ENCODE measurements at regions not wholly inside any gene's neighbourhood (a gene's known extent, or its start where the extent isn't known, plus 50 kb on each side); places are given as distances from the start of the nearest gene placed in this dataset.

DNA sequence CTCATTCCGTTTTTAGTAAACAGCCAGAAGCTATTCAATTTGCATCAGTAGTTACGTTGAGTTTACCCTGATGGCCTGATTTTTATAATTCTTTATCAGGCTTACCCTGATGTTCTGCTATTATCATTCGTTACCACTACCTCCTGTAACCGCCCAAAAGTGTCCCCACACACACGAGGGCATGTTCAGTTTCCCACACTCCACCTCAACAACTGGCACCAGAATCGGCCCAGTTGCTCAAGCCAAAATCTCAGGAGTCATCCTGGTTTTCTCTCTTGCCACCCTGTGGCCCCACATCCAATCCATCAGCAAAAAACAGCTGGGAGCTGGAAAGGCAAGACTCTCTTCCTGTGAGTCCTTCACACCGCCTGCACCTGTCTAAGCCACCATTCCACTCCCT, 102.9 kb upstream of the RAB6C start:
- no peak overlapping the region for H3K27ac Mint-ChIP-seq (ENCODE audit: unreplicated experiment)

DNA sequence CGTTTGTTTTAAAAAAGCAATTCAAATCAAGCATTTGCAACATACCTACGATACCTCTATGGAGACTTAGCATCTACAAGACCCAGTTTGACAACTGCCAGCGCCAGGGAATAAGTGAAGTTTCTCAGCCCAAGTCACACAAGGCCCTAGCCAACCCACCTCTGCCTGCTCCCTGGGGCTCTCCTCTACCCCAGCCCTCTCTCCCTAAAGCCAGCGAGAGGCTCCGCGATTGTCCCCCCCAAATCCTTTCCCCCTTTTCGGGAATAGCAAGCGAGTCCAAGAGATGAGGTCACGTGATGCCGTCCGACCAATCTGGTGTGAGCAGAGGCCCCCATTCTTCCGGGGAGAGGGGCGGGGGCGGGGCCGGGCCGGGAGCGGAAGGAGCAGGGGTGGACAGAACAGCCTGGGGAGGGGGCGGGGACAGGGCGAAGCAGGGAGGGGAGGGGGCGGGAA, 102.2 kb upstream of the RAB6C start:
- H3K4me3 ChIP-seq (ENCODE audit: low read depth, low read length): peak overlapping the region; percentile 90
- Mint-ChIP-seq H3K27ac (ENCODE audit: unreplicated experiment) (peak overlapping the region; percentile 57), H3K4me1 (ENCODE audit: low read depth, unreplicated experiment) (peaks cover 7% of the 10 kb centered on the region), H3K27me3 (ENCODE audit: insufficient read depth, unreplicated experiment) (peaks cover 15% of the 10 kb centered on the region), H3K4me3 (ENCODE audit: unreplicated experiment) (peak overlapping the region; percentile 94), H3K9me3 (ENCODE audit: unreplicated experiment) (no peaks in the 10 kb centered on the region), H3K36me3 (ENCODE audit: insufficient read depth, unreplicated experiment) (no peaks in the 10 kb centered on the region)
- H3K36me3 ChIP-seq (ENCODE audit: control insufficient read depth, insufficient read depth, low read length): no peaks in the 10 kb centered on the region
- TF ChIP-seq, protein P1, sequence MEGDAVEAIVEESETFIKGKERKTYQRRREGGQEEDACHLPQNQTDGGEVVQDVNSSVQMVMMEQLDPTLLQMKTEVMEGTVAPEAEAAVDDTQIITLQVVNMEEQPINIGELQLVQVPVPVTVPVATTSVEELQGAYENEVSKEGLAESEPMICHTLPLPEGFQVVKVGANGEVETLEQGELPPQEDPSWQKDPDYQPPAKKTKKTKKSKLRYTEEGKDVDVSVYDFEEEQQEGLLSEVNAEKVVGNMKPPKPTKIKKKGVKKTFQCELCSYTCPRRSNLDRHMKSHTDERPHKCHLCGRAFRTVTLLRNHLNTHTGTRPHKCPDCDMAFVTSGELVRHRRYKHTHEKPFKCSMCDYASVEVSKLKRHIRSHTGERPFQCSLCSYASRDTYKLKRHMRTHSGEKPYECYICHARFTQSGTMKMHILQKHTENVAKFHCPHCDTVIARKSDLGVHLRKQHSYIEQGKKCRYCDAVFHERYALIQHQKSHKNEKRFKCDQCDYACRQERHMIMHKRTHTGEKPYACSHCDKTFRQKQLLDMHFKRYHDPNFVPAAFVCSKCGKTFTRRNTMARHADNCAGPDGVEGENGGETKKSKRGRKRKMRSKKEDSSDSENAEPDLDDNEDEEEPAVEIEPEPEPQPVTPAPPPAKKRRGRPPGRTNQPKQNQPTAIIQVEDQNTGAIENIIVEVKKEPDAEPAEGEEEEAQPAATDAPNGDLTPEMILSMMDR (IDR thresholded peaks at IDR 0.05; ENCODE audit: insufficient read depth in 1 of 2, low read depth in 1 of 2, low read length in 1 of 2, severe bottlenecking in 1 of 2, unreplicated experiment in 1 of 2): no peak
- intact Hi-C loops (cut with micrococcal nuclease; ENCODE audit: unreplicated experiment): loop anchor here (2.0 kb wide), 1 partner anchor 15 kb away; no protein-coding TSS in a partner anchor
- ChIA-PET POLR2A (no interaction called here), CTCF (interaction anchor here (1.0 kb wide), 1 partner anchor 46 kb away, joined by 3 read pairs; no protein-coding TSS in a partner anchor)
- BruUV-seq (replicated peaks): no TSS peak
- 0 out of 2 replicates have a peak, but pooled peaks cover 3% of the 10 kb centered on the region for H3K4me1 ChIP-seq
- H3K27me3 ChIP-seq (replicated peaks; ENCODE audit: control insufficient read depth, insufficient read depth, low read length): no peaks in the 10 kb centered on the region
- peak; percentile 80 to 93 for DNase-seq
- no peaks in the 10 kb centered on the region for H3K9me3 ChIP-seq

More for the DNA sequence above, 102.9 kb upstream of the RAB6C start:
- DNase-seq: no peak
- TF ChIP-seq, protein P1 (IDR thresholded peaks at IDR 0.05; ENCODE audit: insufficient read depth in 1 of 2, low read depth in 1 of 2, low read length in 1 of 2, severe bottlenecking in 1 of 2, unreplicated experiment in 1 of 2): no peak
- Histone ChIP-seq H3K4me1 (0 out of 2 replicates have a peak, but pooled peaks cover 3% of the 10 kb centered on the region), H3K27me3 (replicated peaks; ENCODE audit: control insufficient read depth, insufficient read depth, low read length) (no peaks in the 10 kb centered on the region), H3K9me3 (no peaks in the 10 kb centered on the region), H3K4me3 (ENCODE audit: low read depth, low read length) (peak overlapping the region; percentile 90), H3K36me3 (ENCODE audit: control insufficient read depth, insufficient read depth, low read length) (no peaks in the 10 kb centered on the region)
- Mint-ChIP-seq H3K4me3 (ENCODE audit: unreplicated experiment) (peak overlapping the region; percentile 94), H3K4me1 (ENCODE audit: low read depth, unreplicated experiment) (peaks cover 7% of the 10 kb centered on the region), H3K27me3 (ENCODE audit: insufficient read depth, unreplicated experiment) (peaks cover 16% of the 10 kb centered on the region), H3K9me3 (ENCODE audit: unreplicated experiment) (no peaks in the 10 kb centered on the region), H3K36me3 (ENCODE audit: insufficient read depth, unreplicated experiment) (no peaks in the 10 kb centered on the region)
- intact Hi-C loops (cut with micrococcal nuclease; ENCODE audit: unreplicated experiment): loop anchor here (2.0 kb wide), 1 partner anchor 14 kb away; no protein-coding TSS in a partner anchor
- no TSS peak for BruUV-seq (replicated peaks)
- ChIA-PET POLR2A (no interaction called here), CTCF (no interaction called here)

DNA sequence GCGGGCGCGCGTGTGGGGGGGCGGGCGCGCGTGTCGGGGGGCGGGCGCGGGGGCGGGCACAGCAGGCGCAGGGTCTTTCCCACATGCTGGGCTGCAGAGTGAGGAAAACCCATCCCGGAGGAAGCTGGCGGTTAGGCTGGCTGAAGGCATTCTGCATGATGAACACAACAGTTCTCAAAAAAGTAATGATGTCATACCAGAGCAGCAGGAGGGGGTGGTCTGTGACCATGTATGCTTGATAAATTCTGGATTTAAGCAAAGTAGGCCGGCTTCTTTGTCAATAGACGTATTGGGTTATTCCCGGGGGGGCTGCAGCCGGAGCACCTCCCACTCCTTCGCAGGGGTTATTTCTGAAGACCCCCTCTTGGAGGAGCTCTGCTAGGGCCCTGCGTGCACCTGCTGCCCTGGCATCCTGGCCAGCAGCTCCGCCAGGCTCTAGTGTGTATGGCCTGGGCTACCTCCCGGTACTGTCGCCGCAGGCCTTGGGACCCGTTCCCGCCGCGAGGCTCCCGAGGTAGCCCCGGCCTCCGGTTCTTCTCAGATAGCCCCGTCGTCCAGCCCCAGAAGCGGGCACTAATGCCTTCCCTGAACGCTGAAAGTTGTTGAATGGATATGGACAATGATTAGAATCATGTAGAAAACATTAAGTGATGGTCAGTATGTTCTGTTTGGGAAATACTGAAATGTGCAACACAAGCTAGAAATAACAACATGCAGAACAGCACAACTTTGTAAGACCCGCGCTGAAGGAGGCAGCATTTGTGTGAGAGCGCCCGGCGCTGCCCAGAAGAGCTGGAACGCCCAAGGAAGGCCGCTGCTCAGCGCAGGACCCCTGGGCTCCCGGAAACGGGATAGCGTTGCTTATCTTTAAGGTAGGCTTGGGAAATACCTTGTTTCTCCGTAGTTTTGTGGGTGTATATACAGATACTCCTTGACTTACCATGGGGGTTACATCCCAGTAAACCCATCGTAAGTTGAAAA, 101.4 kb upstream of the RAB6C start:
- Histone ChIP-seq H3K4me3 (ENCODE audit: low read depth, low read length) (peak overlapping the region; percentile 90), H3K36me3 (ENCODE audit: control insufficient read depth, insufficient read depth, low read length) (no peaks in the 10 kb centered on the region), H3K4me1 (0 out of 2 replicates have a peak, but pooled peaks cover 3% of the 10 kb centered on the region), H3K27me3 (replicated peaks; ENCODE audit: control insufficient read depth, insufficient read depth, low read length) (no peaks in the 10 kb centered on the region; the same call in 1 of the 2 replicates), H3K9me3 (no peaks in the 10 kb centered on the region)
- Mint-ChIP-seq H3K4me1 (ENCODE audit: low read depth, unreplicated experiment) (peaks cover 7% of the 10 kb centered on the region), H3K9me3 (ENCODE audit: unreplicated experiment) (no peaks in the 10 kb centered on the region), H3K4me3 (ENCODE audit: unreplicated experiment) (peak overlapping the region; percentile 94), H3K27me3 (ENCODE audit: insufficient read depth, unreplicated experiment) (peaks cover 18% of the 10 kb centered on the region), H3K27ac (ENCODE audit: unreplicated experiment) (no peak overlapping the region), H3K36me3 (ENCODE audit: insufficient read depth, unreplicated experiment) (no peaks in the 10 kb centered on the region)
- ChIA-PET POLR2A (no interaction called here), CTCF (interaction anchor here (1.0 kb wide), 1 partner anchor 46 kb away, joined by 3 read pairs; no protein-coding TSS in a partner anchor)
- no TSS peak for BruUV-seq (replicated peaks)
- no peak for DNase-seq
- intact Hi-C loops (cut with micrococcal nuclease; ENCODE audit: unreplicated experiment): loop anchor here (2.0 kb wide), 1 partner anchor 15 kb away; no protein-coding TSS in a partner anchor
- TF ChIP-seq, protein P1 (IDR thresholded peaks at IDR 0.05; ENCODE audit: insufficient read depth in 1 of 2, low read depth in 1 of 2, low read length in 1 of 2, severe bottlenecking in 1 of 2, unreplicated experiment in 1 of 2): no peak

Data from Caco-2 (cell line).